GM19372 (cell line): ENCODE measurements at regions not wholly inside any gene's neighbourhood (a gene's known extent, or its start where the extent isn't known, plus 50 kb on each side); places are given as distances from the start of the nearest gene placed in this dataset.
"Not testable (repeated sequence)": the region's sequence is repeated elsewhere in the genome, so short reads cannot be mapped to it uniquely, and the experiment has no call there.

ENCODE experiments used
- ATAC-seq: cut with Tn5 transposase; IDR thresholded peaks from one replicate; pipeline ENCODE4 v1.9.1; 2021; ENCODE audit warnings: mild to moderate bottlenecking, low read depth, moderate library complexity; ENCODE audit not compliant: unreplicated experiment

DNA sequence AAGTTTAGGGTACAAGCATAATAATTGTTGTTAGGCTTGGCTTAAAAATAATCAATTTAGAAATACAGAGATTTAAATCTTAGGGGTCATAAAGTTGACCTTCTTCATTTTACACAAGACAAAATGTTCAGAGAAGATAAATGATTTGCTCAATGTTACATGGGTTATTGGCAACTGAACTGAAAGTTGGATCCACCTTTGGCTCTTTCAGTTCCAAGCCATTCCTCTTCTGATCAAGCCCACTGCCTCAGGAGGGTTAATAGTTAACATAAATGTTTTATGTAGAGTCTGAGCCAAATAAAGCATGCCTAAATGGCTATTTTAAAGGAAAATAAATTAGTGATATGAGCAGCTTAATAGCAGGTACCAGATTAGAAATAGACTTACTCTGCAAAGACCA lies 79.1 kb upstream of the RHOBTB1 start:
- ATAC-seq = no peak

DNA sequence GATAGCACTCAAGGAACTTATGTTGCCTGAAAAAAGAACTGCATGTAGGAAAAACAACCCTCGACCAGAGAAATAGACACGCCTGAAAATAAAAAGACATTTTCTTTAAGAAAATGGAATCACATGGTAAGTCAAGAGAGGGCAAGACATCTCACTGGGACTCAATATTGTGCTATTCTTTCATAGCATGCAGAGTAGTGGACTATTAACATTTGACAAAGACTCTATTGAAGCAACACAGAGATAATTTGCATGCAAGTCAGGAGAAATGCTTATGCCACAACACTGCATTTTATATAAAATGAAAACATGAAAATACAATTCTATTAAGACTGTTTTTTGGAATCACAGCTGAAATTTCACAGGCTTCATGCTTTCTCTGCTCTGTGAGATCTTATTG lies 77.9 kb upstream of the RHOBTB1 start:
- ATAC-seq = no peak

DNA sequence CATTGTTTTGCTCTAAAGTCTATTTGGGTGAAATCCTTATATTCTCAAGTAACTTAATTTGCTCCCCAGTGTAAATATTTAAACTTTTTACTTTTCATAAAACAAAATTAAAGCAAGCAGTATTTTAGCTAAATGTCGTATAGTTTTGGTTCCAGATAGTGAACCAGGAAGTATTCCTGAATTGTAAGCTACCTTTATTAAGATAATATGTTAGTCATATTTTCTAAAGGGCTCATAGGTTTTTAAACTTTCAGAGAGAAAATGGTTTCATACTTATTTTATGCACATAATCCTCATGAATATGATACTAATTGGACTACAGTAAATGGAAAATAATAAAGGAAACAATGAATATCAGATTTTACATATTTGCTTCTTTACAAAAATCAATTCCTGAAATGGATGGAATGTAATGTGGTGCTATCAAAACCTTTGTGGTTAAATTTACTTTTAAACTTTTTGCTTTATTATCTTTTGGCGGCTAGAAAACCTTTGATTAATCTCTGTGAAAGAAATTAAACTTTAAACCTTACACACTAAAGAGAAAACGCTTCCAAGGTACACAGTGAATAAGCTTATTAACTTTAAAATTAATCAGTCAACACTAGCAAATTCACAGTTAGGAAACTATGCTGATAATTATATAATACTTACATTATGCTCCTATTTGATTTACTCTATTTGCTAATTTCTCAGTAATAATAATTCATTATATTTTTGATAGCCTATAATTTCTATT lies 76.6 kb upstream of the RHOBTB1 start:
- no peak for ATAC-seq

DNA sequence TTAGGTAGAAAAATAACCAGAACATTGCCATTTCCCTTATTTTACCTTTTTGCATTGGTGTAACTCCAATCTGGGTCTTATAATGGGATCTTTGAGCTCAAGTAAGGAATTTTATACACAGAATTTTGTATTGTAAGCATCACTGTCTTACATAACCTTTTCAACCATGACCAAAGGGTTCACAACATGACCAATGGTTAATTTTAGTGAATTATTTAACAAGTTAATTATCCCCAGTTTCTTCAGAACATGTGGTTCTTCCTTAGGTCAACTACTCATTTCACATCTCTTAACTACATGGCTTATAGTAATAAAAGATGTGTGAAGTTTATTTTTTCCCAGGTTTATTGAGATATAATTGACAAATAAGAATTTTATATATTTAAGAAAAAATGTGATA lies 74.2 kb upstream of the RHOBTB1 start:
- no peak for ATAC-seq

DNA sequence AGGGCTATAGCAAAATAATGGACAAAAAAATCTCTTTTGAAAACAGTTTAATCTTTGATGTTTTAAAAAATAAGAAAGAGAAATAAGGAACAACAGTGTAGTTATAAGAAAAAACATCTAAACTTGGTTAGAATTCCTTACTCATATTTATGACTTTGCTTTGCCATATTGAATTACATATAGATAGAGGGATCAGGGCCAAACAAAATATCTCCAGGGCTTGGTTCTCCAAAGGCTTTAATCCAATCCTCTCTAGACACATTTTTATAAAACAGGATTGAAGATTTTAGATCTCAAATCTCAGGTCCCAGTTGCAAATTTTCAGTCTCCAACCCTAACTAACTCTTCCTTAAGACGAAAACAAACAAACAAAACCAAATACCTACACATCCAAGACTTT lies 72.6 kb upstream of the RHOBTB1 start:
- ATAC-seq = no peak

DNA sequence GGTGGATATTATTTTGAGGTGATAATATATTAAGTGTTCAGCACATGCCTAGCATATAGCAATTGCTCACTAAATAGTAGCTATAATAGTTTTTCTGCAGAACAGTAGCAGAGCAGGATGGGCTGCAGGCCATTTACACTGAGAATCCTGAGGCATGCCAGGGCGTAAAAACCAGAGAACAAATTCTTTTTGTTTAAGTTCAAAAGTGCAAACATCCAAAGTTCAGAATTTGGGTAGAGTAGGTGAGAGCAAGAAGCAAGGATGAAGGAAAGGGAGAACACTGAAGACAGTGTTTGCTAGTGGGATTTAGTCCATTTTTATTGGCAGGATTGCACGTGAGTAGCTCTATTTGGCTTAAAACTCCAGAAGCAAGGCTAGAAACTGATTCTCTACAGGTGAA lies 72.0 kb upstream of the RHOBTB1 start:
- no peak for ATAC-seq

DNA sequence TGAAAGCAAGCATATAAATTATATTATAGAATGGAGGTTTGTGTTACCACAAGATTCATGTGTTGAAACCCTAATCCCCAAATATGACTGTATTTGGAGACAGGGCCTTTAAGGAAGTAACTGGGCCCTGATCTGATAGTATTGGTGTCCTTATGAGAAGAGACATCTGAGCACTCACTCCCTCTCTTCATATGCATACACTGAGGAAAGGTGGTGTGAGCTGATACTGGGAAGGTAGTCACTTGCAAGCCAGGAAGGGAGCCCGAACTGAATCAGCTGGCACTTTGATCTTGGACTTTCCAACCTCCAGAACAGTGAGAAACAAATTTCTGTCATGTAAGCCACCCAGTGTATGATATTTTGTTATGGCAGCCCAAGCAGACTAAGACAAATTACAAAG lies 66.9 kb upstream of the RHOBTB1 start:
- ATAC-seq = no peak

DNA sequence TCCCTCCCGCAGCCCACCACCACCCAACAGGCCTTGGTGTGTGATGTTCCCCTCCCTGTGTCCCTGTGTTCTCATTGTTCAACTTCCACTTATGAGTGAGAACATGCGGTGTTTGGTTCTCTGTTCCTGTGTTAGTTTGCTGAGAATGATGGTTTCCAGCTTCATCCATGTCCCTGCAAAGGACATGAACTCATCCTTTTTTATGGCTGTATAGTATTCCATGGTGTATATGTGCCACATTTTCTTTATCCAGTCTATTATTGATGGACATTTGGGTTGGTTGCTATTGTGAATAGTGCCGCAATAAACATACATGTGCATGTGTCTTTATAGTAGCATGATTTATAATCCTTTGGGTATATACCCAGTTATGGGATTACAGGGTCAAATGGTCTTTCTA lies 59.1 kb upstream of the RHOBTB1 start:
- not testable (repeated sequence) for ATAC-seq

DNA sequence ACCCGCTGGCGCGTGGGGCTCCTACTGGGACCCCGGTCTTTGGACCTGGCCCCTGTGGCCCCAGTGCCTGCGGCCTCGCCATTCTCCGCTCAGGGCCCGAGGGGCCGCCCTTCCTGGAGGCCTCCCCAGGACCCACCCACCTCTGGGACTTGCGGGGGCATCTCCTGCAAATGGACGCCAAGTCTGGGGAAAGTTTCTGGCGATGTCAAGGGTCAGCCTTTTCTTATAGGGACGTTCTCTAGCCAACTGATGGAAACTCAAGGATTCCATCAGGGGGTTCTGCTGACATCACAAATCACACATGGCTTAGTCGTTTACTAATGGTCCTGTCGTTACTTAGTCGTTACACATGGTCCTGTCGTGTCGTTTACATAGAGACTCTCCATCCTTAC lies 57.7 kb upstream of the RHOBTB1 start:
- no peak for ATAC-seq

DNA sequence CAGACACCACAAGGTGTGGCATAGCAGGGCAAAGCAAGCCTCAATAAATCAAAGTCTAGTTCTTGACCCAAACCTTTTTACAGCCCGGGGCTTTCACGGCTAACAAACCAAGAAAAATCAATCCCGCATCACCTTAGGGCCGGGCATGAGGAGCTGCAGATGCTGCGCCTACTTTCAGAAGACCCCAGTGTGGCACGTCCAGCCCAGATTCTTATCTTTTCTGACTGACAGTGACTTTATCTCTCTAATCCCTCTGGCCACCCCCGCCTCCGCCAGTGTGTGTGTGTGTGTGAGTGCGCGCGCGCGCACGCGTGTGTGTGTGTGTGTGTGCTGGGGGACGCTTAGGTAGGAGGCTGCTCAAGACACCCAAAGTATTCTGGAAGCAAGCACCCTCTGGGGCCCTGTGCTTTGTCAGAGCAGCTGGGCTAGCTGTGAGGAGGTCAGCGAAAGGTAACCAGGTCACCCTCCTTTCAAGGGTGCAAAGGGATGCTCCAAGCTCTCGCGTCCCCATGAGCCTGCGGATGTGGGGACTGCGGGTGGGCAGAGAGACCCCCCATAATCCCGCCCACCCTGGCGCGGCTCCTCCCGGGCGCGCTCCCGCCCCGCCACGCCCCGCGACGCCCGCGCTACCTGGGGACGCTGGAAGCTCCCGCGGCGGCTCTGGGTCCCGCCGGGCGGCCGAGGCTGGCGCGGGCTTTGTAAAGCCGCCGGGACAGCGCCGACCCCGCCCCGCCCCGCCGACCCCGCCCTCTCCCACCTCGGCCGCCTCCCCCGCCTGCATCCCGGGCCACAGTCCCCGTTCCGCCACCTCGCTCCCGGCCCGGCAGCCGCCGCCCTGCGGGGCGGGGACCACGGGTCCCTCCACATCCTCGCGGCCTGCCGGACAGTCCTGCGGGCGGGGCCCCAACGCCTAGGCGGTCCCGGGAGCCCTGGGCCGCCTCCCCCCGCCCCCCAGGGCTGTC lies 57.1 kb upstream of the RHOBTB1 start:
- no peak for ATAC-seq

DNA sequence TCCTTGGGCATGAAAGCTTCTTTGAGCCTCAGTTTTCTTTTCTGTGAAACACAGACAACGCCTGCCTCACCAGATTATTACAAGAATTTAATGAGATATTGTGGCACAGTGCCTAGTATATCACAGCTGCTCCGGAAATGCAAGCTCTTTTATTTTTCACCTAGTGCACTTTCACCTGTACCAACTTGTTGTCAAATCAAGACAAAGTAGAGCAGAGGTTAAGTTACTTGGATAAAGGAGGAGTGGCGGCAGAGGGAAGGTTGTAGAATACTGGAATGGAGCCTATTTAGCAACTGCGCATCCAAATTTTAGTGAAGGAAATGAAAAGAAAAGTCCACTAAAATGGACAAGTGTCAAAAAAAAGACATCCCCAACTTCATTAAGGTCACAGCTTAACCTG lies 54.9 kb upstream of the RHOBTB1 start:
- no peak for ATAC-seq

DNA sequence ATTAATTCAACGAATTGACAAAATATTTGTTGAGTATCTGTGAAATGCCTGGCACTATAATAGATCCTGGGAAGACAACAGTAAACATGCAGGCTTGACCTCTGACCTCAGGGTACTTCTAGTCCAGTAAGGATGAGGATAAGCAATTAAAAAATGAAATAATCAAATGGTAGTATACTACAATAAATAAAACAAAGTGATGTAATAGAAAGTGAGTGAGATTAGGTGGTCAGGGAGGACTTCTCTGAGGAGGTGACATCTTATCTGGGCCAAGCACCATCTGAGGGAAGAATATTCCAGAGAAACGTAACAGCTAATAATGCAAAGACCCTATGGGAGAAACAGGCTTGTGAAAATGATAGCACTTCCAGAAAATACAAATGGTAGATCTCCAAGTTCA lies 50.1 kb upstream of the RHOBTB1 start:
- no peak for ATAC-seq
